ENCODE measurements at regions not wholly inside any gene's neighbourhood (a gene's known extent, or its start where the extent isn't known, plus 50 kb on each side); places are given as distances from the start of the nearest gene placed in this dataset.

- no peak overlapping the region for H3K27ac ChIP-seq (ENCODE audit: low read depth, low read length, poor library complexity, severe bottlenecking)
- peaks cover 4% of the 10 kb centered on the region for H3K27me3 ChIP-seq (replicated peaks; ENCODE audit: insufficient read depth, low read depth, low read length, poor library complexity)
- no peaks in the 10 kb centered on the region for H3K36me3 ChIP-seq (ENCODE audit: insufficient read depth, low read length, poor library complexity, severe bottlenecking)
- ChIA-PET CTCF (no interaction called here), POLR2A (ENCODE audit: low non-redundant PET) (no interaction called here)
- intact Hi-C loops (cut with micrococcal nuclease; ENCODE audit: unreplicated experiment), result no loop called here
- no peak overlapping the region for H3K4me3 ChIP-seq (ENCODE audit: low read depth, low read length, poor library complexity, severe bottlenecking)
- no TSS peak for BruUV-seq (replicated peaks)
- no peak for TF ChIP-seq EZH2 (IDR thresholded peaks at IDR 0.05; ENCODE audit: borderline replicate concordance, low read depth, low read length, poor library complexity, severe bottlenecking)
- no peak for TF ChIP-seq CTCF (conservative IDR thresholded peaks at IDR 0.05; ENCODE audit: low read depth, low read length)
- no peaks in the 10 kb centered on the region for H3K9me3 ChIP-seq (ENCODE audit: low read depth, low read length, poor library complexity, severe bottlenecking)
- H3K4me1 ChIP-seq (ENCODE audit: insufficient read depth, low read length, poor library complexity, severe bottlenecking), result no peaks in the 10 kb centered on the region
- DNase-seq (ENCODE audit: low spot score), result no peak
Observed at GRCh38 chr5:60415443-60415842, 284.5 kb downstream of the DEPDC1B start.

GRCh38 chr5:60410427-60410826, 289.5 kb downstream of the DEPDC1B start:
- no peaks in the 10 kb centered on the region for H3K9me3 ChIP-seq (ENCODE audit: low read depth, low read length, poor library complexity, severe bottlenecking)
- no TSS peak for BruUV-seq (replicated peaks)
- no peak for DNase-seq (ENCODE audit: low spot score)
- peaks cover 12% of the 10 kb centered on the region for H3K27me3 ChIP-seq (replicated peaks; ENCODE audit: insufficient read depth, low read depth, low read length, poor library complexity)
- CTCF ChIA-PET, result no interaction called here
- no peaks in the 10 kb centered on the region for H3K36me3 ChIP-seq (ENCODE audit: insufficient read depth, low read length, poor library complexity, severe bottlenecking)
- H3K4me1 ChIP-seq (ENCODE audit: insufficient read depth, low read length, poor library complexity, severe bottlenecking), result no peaks in the 10 kb centered on the region
- POLR2A ChIA-PET (ENCODE audit: low non-redundant PET), result no interaction called here
- no peak overlapping the region for H3K27ac ChIP-seq (ENCODE audit: low read depth, low read length, poor library complexity, severe bottlenecking)
- intact Hi-C loops (cut with micrococcal nuclease; ENCODE audit: unreplicated experiment), result no loop called here
- no peak for TF ChIP-seq CTCF (conservative IDR thresholded peaks at IDR 0.05; ENCODE audit: low read depth, low read length)
- no peak for TF ChIP-seq EZH2 (IDR thresholded peaks at IDR 0.05; ENCODE audit: borderline replicate concordance, low read depth, low read length, poor library complexity, severe bottlenecking)
- no peak overlapping the region for H3K4me3 ChIP-seq (ENCODE audit: low read depth, low read length, poor library complexity, severe bottlenecking)

GRCh38 chr5:60404171-60404570, 295.8 kb downstream of the DEPDC1B start:
- no peak overlapping the region for H3K4me3 ChIP-seq (ENCODE audit: low read depth, low read length, poor library complexity, severe bottlenecking)
- ChIA-PET CTCF (interaction anchor here (0.6 kb wide), 1 partner anchor 17 kb away, joined by 3 read pairs; no protein-coding TSS in a partner anchor), POLR2A (ENCODE audit: low non-redundant PET) (no interaction called here)
- TF ChIP-seq CTCF (conservative IDR thresholded peaks at IDR 0.05; ENCODE audit: low read depth, low read length) (no peak), EZH2 (IDR thresholded peaks at IDR 0.05; ENCODE audit: borderline replicate concordance, low read depth, low read length, poor library complexity, severe bottlenecking) (no peak)
- no peaks in the 10 kb centered on the region for H3K4me1 ChIP-seq (ENCODE audit: insufficient read depth, low read length, poor library complexity, severe bottlenecking)
- no peak overlapping the region for H3K27ac ChIP-seq (ENCODE audit: low read depth, low read length, poor library complexity, severe bottlenecking)
- intact Hi-C loops (cut with micrococcal nuclease; ENCODE audit: unreplicated experiment), result no loop called here
- peaks cover 5% of the 10 kb centered on the region for H3K27me3 ChIP-seq (replicated peaks; ENCODE audit: insufficient read depth, low read depth, low read length, poor library complexity)
- no peak for DNase-seq (ENCODE audit: low spot score)
- no TSS peak for BruUV-seq (replicated peaks)
- no peaks in the 10 kb centered on the region for H3K36me3 ChIP-seq (ENCODE audit: insufficient read depth, low read length, poor library complexity, severe bottlenecking)
- no peaks in the 10 kb centered on the region for H3K9me3 ChIP-seq (ENCODE audit: low read depth, low read length, poor library complexity, severe bottlenecking)

Measured in A673 (cell line).